OCI-LY7 (cell line): ENCODE measurements at regions not wholly inside any gene's neighbourhood (a gene's known extent, or its start where the extent isn't known, plus 50 kb on each side); places are given as distances from the start of the nearest gene placed in this dataset.

ENCODE experiments used
- BruUV-seq: library from RNA; stranded (reverse); fragments of 400-500 nt; replicated peaks from 2 replicates; lab custom pipeline; 2021; lab: Mats Ljungman, UMichigan
- CTCF ChIA-PET: fragments of 300-600 bp; sonication (Branson Sonifier 250); formaldehyde crosslinking; loops from one replicate; lab custom pipeline; 2022; ENCODE audit warnings: antibody characterized with exemption; ENCODE audit not compliant: unreplicated experiment; lab: Charles Lee
- POLR2A ChIA-PET: fragments of 300-600 bp; sonication (Branson Sonifier 250); formaldehyde crosslinking; loops from one replicate; lab custom pipeline; 2022; ENCODE audit warnings: antibody characterized with exemption; lab: Charles Lee
- DNase-seq: peaks from one replicate; pipeline ENCODE4 v3.0.0-alpha.2; 2015; ENCODE audit warnings: low spot score
- H2AFZ ChIP-seq: fragments of 200-600 bp; sonication (generic), shearing (Covaris generic); 2 replicates; pipeline ENCODE4 v1.6.1; 2014; ENCODE audit warnings: mild to moderate bottlenecking, antibody characterized with exemption, low read length, moderate library complexity
- H3K27ac ChIP-seq: fragments of 200-600 bp; sonication (generic); 2 replicates; pipeline ENCODE4 v1.5.1; 2014; ENCODE audit warnings: mixed run types, low read depth, mild to moderate bottlenecking, moderate library complexity, low read length, inconsistent platforms; ENCODE audit not compliant: poor library complexity, severe bottlenecking
- H3K36me3 ChIP-seq: fragments of 200-600 bp; sonication (generic); 2 replicates; pipeline ENCODE4 v1.6.1; 2014; ENCODE audit warnings: mild to moderate bottlenecking, antibody characterized with exemption, low read length, moderate library complexity, mixed read lengths; ENCODE audit not compliant: insufficient read depth
- H3K4me1 ChIP-seq: fragments of 200-600 bp; sonication (generic); 2 replicates; pipeline ENCODE4 v1.5.1; 2014; ENCODE audit warnings: mild to moderate bottlenecking, low read length; ENCODE audit not compliant: insufficient read depth, poor library complexity, severe bottlenecking
- H3K4me2 ChIP-seq: fragments of 200-600 bp; sonication (generic); 2 replicates; pipeline ENCODE4 v1.6.1; 2014; ENCODE audit warnings: mild to moderate bottlenecking, low read length
- H3K4me3 ChIP-seq: fragments of 200-600 bp; sonication (generic); 2 replicates; pipeline ENCODE4 v1.5.1; 2014; ENCODE audit warnings: mild to moderate bottlenecking, low read depth, low read length; ENCODE audit not compliant: poor library complexity, severe bottlenecking
- H3K79me2 ChIP-seq: fragments of 200-600 bp; sonication (generic); 2 replicates; pipeline ENCODE4 v1.6.1; 2016; ENCODE audit warnings: low read depth, mild to moderate bottlenecking, low read length, moderate library complexity, mixed read lengths; ENCODE audit not compliant: insufficient read depth
- H3K9me2 ChIP-seq: fragments of 200-600 bp; sonication (generic); 2 replicates; pipeline ENCODE4 v1.6.1; 2016; ENCODE audit warnings: mild to moderate bottlenecking, low read length, mixed read lengths; ENCODE audit not compliant: insufficient read depth
- H3K9me3 ChIP-seq: fragments of 200-600 bp; sonication (generic); 2 replicates; pipeline ENCODE4 v1.6.1; 2014; ENCODE audit warnings: mild to moderate bottlenecking, mixed run types, low read length, mixed read lengths
- H4K20me1 ChIP-seq: fragments of 200-600 bp; sonication (generic); 2 replicates; pipeline ENCODE4 v1.6.1; 2014; ENCODE audit warnings: mild to moderate bottlenecking, antibody characterized with exemption, low read length, moderate library complexity, mixed read lengths; ENCODE audit not compliant: insufficient read depth
- EZH2phosphoT487 ChIP-seq: fragments of 200-600 bp; sonication (generic); IDR thresholded peaks from 2 replicates; pipeline ENCODE4 v1.6.1; 2018; ENCODE audit warnings: low read depth, borderline replicate concordance, mild to moderate bottlenecking, mixed run types, antibody characterized with exemption, low read length, moderate library complexity, mixed read lengths
- intact Hi-C: fragments of 100-400 bp; cut with micrococcal nuclease; formaldehyde crosslinking; loops from one replicate; pipeline ENCODE4 v1.10.0; 2022; ENCODE audit not compliant: unreplicated experiment
- TF ChIP-seq, protein P1 (sequence below): fragments of 200-600 bp; sonication (generic); conservative IDR thresholded peaks from 2 replicates; pipeline ENCODE4 v1.5.1; 2014; ENCODE audit warnings: mild to moderate bottlenecking, antibody characterized with exemption, low read length, moderate library complexity, mixed read lengths

DNA sequence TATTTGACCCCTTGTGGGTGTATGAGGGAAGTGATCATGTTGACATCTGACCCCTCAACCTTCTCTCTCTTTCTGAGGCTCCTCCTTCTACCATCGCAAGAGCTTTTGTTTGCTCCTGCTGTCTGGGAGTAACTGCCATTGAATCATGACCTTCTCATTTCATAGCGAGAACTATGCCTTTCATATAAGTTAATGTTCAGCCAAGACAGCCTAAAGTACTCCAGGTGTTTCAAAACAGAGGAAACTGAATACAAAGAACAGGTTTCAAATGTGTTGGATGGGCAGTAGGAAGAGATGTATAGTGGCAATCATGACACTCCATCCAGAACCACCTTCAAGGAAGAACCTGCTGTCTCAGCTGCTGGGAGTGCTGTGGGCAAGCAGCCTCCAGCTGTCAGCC, 403.1 kb downstream of the MID1IP1 start:
- ChIA-PET POLR2A (no interaction called here), CTCF (no interaction called here)
- no peaks in the 10 kb centered on the region for H4K20me1 ChIP-seq
- no peak for TF ChIP-seq EZH2phosphoT487
- TF ChIP-seq, protein P1, sequence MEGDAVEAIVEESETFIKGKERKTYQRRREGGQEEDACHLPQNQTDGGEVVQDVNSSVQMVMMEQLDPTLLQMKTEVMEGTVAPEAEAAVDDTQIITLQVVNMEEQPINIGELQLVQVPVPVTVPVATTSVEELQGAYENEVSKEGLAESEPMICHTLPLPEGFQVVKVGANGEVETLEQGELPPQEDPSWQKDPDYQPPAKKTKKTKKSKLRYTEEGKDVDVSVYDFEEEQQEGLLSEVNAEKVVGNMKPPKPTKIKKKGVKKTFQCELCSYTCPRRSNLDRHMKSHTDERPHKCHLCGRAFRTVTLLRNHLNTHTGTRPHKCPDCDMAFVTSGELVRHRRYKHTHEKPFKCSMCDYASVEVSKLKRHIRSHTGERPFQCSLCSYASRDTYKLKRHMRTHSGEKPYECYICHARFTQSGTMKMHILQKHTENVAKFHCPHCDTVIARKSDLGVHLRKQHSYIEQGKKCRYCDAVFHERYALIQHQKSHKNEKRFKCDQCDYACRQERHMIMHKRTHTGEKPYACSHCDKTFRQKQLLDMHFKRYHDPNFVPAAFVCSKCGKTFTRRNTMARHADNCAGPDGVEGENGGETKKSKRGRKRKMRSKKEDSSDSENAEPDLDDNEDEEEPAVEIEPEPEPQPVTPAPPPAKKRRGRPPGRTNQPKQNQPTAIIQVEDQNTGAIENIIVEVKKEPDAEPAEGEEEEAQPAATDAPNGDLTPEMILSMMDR = no peak
- no peak overlapping the region for H3K4me2 ChIP-seq
- H3K27ac ChIP-seq = no peak overlapping the region
- no TSS peak for BruUV-seq
- H3K4me1 ChIP-seq = no peaks in the 10 kb centered on the region
- DNase-seq = no peak
- H3K9me2 ChIP-seq = no peaks in the 10 kb centered on the region
- no peak overlapping the region for H3K4me3 ChIP-seq
- H3K9me3 ChIP-seq = no peaks in the 10 kb centered on the region
- H3K36me3 ChIP-seq = no peaks in the 10 kb centered on the region
- no peak overlapping the region for H2AFZ ChIP-seq
- intact Hi-C loops = no loop called here
- H3K79me2 ChIP-seq = no peaks in the 10 kb centered on the region

DNA sequence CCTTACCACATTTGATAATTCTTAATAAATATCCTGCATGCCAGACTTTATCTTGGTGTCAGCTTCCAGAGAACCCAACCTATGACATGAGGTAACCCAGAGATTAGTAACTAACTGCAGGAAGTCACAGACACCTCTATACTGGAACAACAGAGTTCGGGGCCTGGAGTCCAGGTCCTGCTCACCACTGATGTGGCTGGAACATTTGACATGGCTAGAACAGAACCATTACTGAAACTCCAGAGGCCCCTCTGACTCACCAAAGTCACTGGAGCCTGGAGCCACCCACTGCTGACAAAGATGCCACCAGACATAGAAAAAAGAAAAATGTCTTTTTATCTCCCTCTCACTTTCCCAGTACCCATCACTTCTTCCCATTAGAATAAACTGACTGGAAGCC, 403.7 kb downstream of the MID1IP1 start:
- Histone ChIP-seq H3K4me1 (no peaks in the 10 kb centered on the region), H3K27ac (no peak overlapping the region), H2AFZ (no peak overlapping the region), H3K79me2 (no peaks in the 10 kb centered on the region), H3K4me2 (no peak overlapping the region), H3K36me3 (no peaks in the 10 kb centered on the region), H4K20me1 (no peaks in the 10 kb centered on the region), H3K9me3 (no peaks in the 10 kb centered on the region), H3K9me2 (no peaks in the 10 kb centered on the region), H3K4me3 (no peak overlapping the region)
- ChIA-PET POLR2A (no interaction called here), CTCF (no interaction called here)
- DNase-seq = no peak
- BruUV-seq = no TSS peak
- no peak for TF ChIP-seq EZH2phosphoT487
- TF ChIP-seq, protein P1 = no peak
- intact Hi-C loops = no loop called here

DNA sequence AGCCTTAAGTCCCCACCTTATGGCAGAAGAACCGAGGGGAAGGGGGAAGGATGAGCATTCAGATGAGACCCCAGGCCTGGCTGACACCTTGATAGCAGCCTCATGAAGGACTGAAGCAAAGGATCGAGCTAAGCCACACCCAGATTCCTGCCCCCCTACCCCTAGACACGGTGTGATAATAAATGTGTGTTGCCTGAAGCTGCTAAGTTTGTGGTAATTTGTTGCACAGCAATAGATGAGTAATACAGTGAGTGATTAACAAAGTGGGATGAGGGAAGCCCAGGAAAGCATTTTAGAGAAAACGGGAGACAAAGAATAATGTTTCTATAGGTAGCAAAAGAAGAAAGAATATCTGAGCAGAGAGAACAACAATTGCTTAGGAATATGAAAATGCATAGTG, 404.2 kb downstream of the MID1IP1 start:
- ChIA-PET POLR2A (no interaction called here), CTCF (no interaction called here)
- Histone ChIP-seq H3K4me1 (no peaks in the 10 kb centered on the region), H3K9me3 (no peaks in the 10 kb centered on the region), H3K79me2 (no peaks in the 10 kb centered on the region), H3K27ac (no peak overlapping the region), H2AFZ (no peak overlapping the region), H3K36me3 (no peaks in the 10 kb centered on the region), H3K9me2 (no peaks in the 10 kb centered on the region), H3K4me2 (no peak overlapping the region), H4K20me1 (no peaks in the 10 kb centered on the region), H3K4me3 (no peak overlapping the region)
- no TSS peak for BruUV-seq
- intact Hi-C loops = no loop called here
- no peak for DNase-seq
- TF ChIP-seq EZH2phosphoT487 = no peak
- TF ChIP-seq, protein P1 = no peak
